ENCODE measurements at regions not wholly inside any gene's neighbourhood (a gene's known extent, or its start where the extent isn't known, plus 50 kb on each side); places are given as distances from the start of the nearest gene placed in this dataset.

DNA sequence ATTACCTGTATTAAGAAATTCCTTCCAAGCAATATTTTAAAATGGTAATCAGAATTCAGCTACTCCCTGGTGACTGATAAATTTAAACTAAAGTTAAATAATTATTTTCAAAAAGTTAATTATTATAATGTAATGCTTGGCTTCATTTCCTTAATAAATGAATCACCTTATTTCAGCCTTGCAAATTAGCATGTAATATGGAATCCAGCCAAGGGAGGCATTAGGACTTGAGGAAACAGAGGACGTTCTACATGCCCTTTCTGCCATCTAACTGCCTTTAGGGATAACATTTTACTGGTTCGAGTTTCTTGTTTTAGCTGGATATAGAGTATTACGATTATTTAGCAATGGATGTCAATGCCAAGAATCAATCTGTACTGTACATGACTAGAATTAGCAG lies 636.3 kb downstream of the TSN start:
- ChIA-PET CTCF (no interaction called here), POLR2A (no interaction called here)
- TF ChIP-seq ZNF423 (tag by site-specific recombination; IDR thresholded peaks at IDR 0.05) (no peak), ZNF37A (tag by site-specific recombination; IDR thresholded peaks at IDR 0.05) (no peak), ZNF843 (tag by site-specific recombination; IDR thresholded peaks at IDR 0.05) (no peak), KLF9 (tag by site-specific recombination; IDR thresholded peaks at IDR 0.05; ENCODE audit: low read depth) (no peak), ZBTB6 (tag by site-specific recombination; IDR thresholded peaks at IDR 0.05) (no peak)
- Histone ChIP-seq H3K4me3 (ENCODE audit: low read depth, low read length) (no peak overlapping the region), H3K9me3 (ENCODE audit: control insufficient read depth, insufficient read depth, low read depth, low read length) (no peaks in the 10 kb centered on the region), H3K36me3 (ENCODE audit: control insufficient read depth in 2 of 2, insufficient read depth in 1 of 2, low read length in 2 of 2) (no peaks in the 10 kb centered on the region), H3K4me1 (ENCODE audit: control insufficient read depth, insufficient read depth, low read length) (no peaks in the 10 kb centered on the region), H3K27ac (ENCODE audit: extremely low read depth, low read depth, low read length) (no peak overlapping the region)

DNA sequence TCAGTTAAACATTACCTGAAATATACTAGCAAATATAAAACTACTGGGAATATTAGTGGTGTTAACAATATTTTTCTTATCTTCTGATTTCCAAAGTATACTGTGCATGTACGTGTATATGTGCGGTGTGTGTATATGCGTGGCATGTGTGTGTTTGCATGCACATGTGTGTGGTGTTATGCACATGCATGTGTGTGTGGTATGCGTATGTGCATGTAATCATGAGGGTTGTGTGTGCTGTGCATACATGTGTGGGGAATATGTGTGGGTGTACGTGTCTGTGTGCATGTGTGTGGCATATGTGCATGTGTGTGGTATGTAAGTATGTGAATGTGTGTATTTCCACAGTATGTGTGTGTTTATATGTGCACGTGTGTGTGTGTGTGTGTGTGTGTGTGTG lies 640.2 kb downstream of the TSN start:
- POLR2A ChIA-PET = no interaction called here
- H3K27ac ChIP-seq (ENCODE audit: extremely low read depth, low read depth, low read length) = no peak overlapping the region
- no peaks in the 10 kb centered on the region for H3K36me3 ChIP-seq (ENCODE audit: control insufficient read depth in 2 of 2, insufficient read depth in 1 of 2, low read length in 2 of 2)
- no peaks in the 10 kb centered on the region for H3K4me1 ChIP-seq (ENCODE audit: control insufficient read depth, insufficient read depth, low read length)
- CTCF ChIA-PET = no interaction called here
- no peaks in the 10 kb centered on the region for H3K9me3 ChIP-seq (ENCODE audit: control insufficient read depth, insufficient read depth, low read depth, low read length)
- H3K4me3 ChIP-seq (ENCODE audit: low read depth, low read length) = no peak overlapping the region
- TF ChIP-seq ZNF629 (tag by site-specific recombination; IDR thresholded peaks at IDR 0.05) (no peak), ZNF555 (tag by site-specific recombination; conservative IDR thresholded peaks at IDR 0.05) (no peak), ZBTB48 (tag by site-specific recombination; IDR thresholded peaks at IDR 0.05) (no peak), KLF7 (tag by site-specific recombination; IDR thresholded peaks at IDR 0.05; ENCODE audit: borderline replicate concordance) (no peak), GLI4 (tag by site-specific recombination; IDR thresholded peaks at IDR 0.05) (no peak)
- TF ChIP-seq, protein P1, sequence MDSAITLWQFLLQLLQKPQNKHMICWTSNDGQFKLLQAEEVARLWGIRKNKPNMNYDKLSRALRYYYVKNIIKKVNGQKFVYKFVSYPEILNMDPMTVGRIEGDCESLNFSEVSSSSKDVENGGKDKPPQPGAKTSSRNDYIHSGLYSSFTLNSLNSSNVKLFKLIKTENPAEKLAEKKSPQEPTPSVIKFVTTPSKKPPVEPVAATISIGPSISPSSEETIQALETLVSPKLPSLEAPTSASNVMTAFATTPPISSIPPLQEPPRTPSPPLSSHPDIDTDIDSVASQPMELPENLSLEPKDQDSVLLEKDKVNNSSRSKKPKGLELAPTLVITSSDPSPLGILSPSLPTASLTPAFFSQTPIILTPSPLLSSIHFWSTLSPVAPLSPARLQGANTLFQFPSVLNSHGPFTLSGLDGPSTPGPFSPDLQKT (IDR thresholded peaks at IDR 0.05; ENCODE audit: borderline replicate concordance, low read depth, low read length) = no peak
- TF ChIP-seq, protein P2, sequence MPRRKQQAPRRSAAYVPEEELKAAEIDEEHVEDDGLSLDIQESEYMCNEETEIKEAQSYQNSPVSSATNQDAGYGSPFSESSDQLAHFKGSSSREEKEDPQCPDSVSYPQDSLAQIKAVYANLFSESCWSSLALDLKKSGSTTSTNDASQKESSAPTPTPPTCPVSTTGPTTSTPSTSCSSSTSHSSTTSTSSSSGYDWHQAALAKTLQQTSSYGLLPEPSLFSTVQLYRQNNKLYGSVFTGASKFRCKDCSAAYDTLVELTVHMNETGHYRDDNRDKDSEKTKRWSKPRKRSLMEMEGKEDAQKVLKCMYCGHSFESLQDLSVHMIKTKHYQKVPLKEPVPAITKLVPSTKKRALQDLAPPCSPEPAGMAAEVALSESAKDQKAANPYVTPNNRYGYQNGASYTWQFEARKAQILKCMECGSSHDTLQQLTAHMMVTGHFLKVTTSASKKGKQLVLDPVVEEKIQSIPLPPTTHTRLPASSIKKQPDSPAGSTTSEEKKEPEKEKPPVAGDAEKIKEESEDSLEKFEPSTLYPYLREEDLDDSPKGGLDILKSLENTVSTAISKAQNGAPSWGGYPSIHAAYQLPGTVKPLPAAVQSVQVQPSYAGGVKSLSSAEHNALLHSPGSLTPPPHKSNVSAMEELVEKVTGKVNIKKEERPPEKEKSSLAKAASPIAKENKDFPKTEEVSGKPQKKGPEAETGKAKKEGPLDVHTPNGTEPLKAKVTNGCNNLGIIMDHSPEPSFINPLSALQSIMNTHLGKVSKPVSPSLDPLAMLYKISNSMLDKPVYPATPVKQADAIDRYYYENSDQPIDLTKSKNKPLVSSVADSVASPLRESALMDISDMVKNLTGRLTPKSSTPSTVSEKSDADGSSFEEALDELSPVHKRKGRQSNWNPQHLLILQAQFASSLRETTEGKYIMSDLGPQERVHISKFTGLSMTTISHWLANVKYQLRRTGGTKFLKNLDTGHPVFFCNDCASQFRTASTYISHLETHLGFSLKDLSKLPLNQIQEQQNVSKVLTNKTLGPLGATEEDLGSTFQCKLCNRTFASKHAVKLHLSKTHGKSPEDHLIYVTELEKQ (tag by site-specific recombination; IDR thresholded peaks at IDR 0.05; ENCODE audit: borderline replicate concordance) = no peak
- TF ChIP-seq, protein P3, sequence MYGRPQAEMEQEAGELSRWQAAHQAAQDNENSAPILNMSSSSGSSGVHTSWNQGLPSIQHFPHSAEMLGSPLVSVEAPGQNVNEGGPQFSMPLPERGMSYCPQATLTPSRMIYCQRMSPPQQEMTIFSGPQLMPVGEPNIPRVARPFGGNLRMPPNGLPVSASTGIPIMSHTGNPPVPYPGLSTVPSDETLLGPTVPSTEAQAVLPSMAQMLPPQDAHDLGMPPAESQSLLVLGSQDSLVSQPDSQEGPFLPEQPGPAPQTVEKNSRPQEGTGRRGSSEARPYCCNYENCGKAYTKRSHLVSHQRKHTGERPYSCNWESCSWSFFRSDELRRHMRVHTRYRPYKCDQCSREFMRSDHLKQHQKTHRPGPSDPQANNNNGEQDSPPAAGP (tag by site-specific recombination; IDR thresholded peaks at IDR 0.05) = no peak

DNA sequence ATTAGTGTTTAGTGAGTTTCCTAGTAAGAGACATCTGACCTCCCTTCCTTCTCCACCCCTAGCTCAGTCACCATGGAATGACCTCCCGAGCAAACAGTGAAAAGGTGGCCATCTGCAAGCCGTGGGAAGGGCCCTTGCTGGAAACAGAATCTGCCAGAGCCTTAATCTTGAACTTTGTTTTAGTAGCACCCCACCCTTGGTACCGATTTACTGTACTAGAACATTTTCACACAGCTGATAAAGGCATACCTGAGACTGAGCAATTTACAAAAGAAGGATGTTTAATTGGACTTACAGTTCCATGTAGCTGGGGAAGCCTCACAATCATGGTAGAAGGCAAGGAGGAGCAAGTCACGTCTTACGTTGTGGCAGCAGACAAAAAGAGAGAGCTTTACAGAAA lies 655.8 kb downstream of the TSN start:
- Histone ChIP-seq H3K27ac (ENCODE audit: extremely low read depth, low read depth, low read length) (no peak overlapping the region), H3K36me3 (ENCODE audit: control insufficient read depth in 2 of 2, insufficient read depth in 1 of 2, low read length in 2 of 2) (no peaks in the 10 kb centered on the region), H3K9me3 (ENCODE audit: control insufficient read depth, insufficient read depth, low read depth, low read length) (no peaks in the 10 kb centered on the region), H3K4me3 (ENCODE audit: low read depth, low read length) (no peak overlapping the region), H3K4me1 (ENCODE audit: control insufficient read depth, insufficient read depth, low read length) (no peaks in the 10 kb centered on the region)
- CTCF ChIA-PET = no interaction called here
- POLR2A ChIA-PET = no interaction called here
- peak; percentile 74 for TF ChIP-seq ZNF707 (tag by site-specific recombination; IDR thresholded peaks at IDR 0.05)
- no peak for TF ChIP-seq PBX3 (CRISPR knock-in tag; IDR thresholded peaks at IDR 0.05)
- TF ChIP-seq ZNF398 (tag by site-specific recombination; IDR thresholded peaks at IDR 0.05) = no peak
- TF ChIP-seq ZNF76 (tag by site-specific recombination; IDR thresholded peaks at IDR 0.05; ENCODE audit: borderline replicate concordance, low read depth) = no peak
- TF ChIP-seq SETDB1 (IDR thresholded peaks at IDR 0.05; ENCODE audit: insufficient read length, low read length) = peak; percentile 39
- no peak for TF ChIP-seq ZNF621 (tag by site-specific recombination; IDR thresholded peaks at IDR 0.05)
- no peak for TF ChIP-seq SALL2 (tag by site-specific recombination; IDR thresholded peaks at IDR 0.05; ENCODE audit: borderline replicate concordance)
- no peak for TF ChIP-seq ZNF555 (tag by site-specific recombination; conservative IDR thresholded peaks at IDR 0.05)
